ENCODE measurements at regions not wholly inside any gene's neighbourhood (a gene's known extent, or its start where the extent isn't known, plus 50 kb on each side); places are given as distances from the start of the nearest gene placed in this dataset.
"Not testable (repeated sequence)": the region's sequence is repeated elsewhere in the genome, so short reads cannot be mapped to it uniquely, and the experiment has no call there.

- Histone ChIP-seq H3K27ac (ENCODE audit: low read depth, low read length) (no peak overlapping the region), H3K9ac (ENCODE audit: low read depth in 1 of 3, low read length in 3 of 3) (no peak overlapping the region), H3K27me3 (ENCODE audit: control insufficient read depth in 3 of 3, insufficient read depth in 3 of 3, low read length in 3 of 3) (peaks cover 0 to 27% (median 8%) of the 10 kb centered on the region in 3 donors), H3K36me3 (ENCODE audit: control insufficient read depth in 3 of 3, insufficient read depth in 3 of 3, low read length in 3 of 3) (no peaks in the 10 kb centered on the region), H3K9me3 (ENCODE audit: control insufficient read depth in 3 of 3, low read length in 3 of 3) (no peaks in the 10 kb centered on the region), H3K4me1 (ENCODE audit: control insufficient read depth in 3 of 3, insufficient read depth in 3 of 3, low read length in 3 of 3) (no peaks in the 10 kb centered on the region), H3K4me3 (ENCODE audit: low read length in 3 of 3) (no peak overlapping the region)
Observed at GRCh38 chr1:34363915-34364314, 187.2 kb downstream of the C1orf94 start.

- H3K9ac ChIP-seq (ENCODE audit: low read depth in 1 of 3, low read length in 3 of 3) = no peak overlapping the region
- no peak overlapping the region for H3K4me3 ChIP-seq (ENCODE audit: low read length in 3 of 3)
- no peaks in the 10 kb centered on the region for H3K36me3 ChIP-seq (ENCODE audit: control insufficient read depth in 3 of 3, insufficient read depth in 3 of 3, low read length in 3 of 3)
- H3K27me3 ChIP-seq (ENCODE audit: control insufficient read depth in 3 of 3, insufficient read depth in 3 of 3, low read length in 3 of 3) = peaks cover 0 to 22% (median 8%) of the 10 kb centered on the region in 3 donors
- H3K4me1 ChIP-seq (ENCODE audit: control insufficient read depth in 3 of 3, insufficient read depth in 3 of 3, low read length in 3 of 3) = no peaks in the 10 kb centered on the region
- H3K27ac ChIP-seq (ENCODE audit: low read depth, low read length) = no peak overlapping the region
- no peaks in the 10 kb centered on the region for H3K9me3 ChIP-seq (ENCODE audit: control insufficient read depth in 3 of 3, low read length in 3 of 3)
Observed at GRCh38 chr1:34364376-34364775, 187.7 kb downstream of the C1orf94 start.

- H3K9me3 ChIP-seq (ENCODE audit: control insufficient read depth in 3 of 3, low read length in 3 of 3) = no peaks in the 10 kb centered on the region
- H3K36me3 ChIP-seq (ENCODE audit: control insufficient read depth in 3 of 3, insufficient read depth in 3 of 3, low read length in 3 of 3) = no peaks in the 10 kb centered on the region
- H3K4me1 ChIP-seq (ENCODE audit: control insufficient read depth in 3 of 3, insufficient read depth in 3 of 3, low read length in 3 of 3) = no peaks in the 10 kb centered on the region
- H3K9ac ChIP-seq (ENCODE audit: low read depth in 1 of 3, low read length in 3 of 3) = no peak overlapping the region
- H3K27me3 ChIP-seq (ENCODE audit: control insufficient read depth in 3 of 3, insufficient read depth in 3 of 3, low read length in 3 of 3) = peaks cover 0 to 21% (median 8%) of the 10 kb centered on the region in 3 donors
- no peak overlapping the region for H3K4me3 ChIP-seq (ENCODE audit: low read length in 3 of 3)
- no peak overlapping the region for H3K27ac ChIP-seq (ENCODE audit: low read depth, low read length)
Observed at GRCh38 chr1:34365295-34365694, 188.6 kb downstream of the C1orf94 start.

GRCh38 chr1:34366875-34367624, 190.3 kb downstream of the C1orf94 start:
- Histone ChIP-seq H3K36me3 (ENCODE audit: control insufficient read depth in 3 of 3, insufficient read depth in 3 of 3, low read length in 3 of 3) (no peaks in the 10 kb centered on the region), H3K9me3 (ENCODE audit: control insufficient read depth in 3 of 3, low read length in 3 of 3) (no peaks in the 10 kb centered on the region), H3K27ac (ENCODE audit: low read depth, low read length) (no peak overlapping the region), H3K4me3 (ENCODE audit: low read length in 3 of 3) (no peak overlapping the region), H3K4me1 (ENCODE audit: control insufficient read depth in 3 of 3, insufficient read depth in 3 of 3, low read length in 3 of 3) (no peaks in the 10 kb centered on the region), H3K9ac (ENCODE audit: low read depth in 1 of 3, low read length in 3 of 3) (no peak overlapping the region), H3K27me3 (ENCODE audit: control insufficient read depth in 3 of 3, insufficient read depth in 3 of 3, low read length in 3 of 3) (peaks cover 0 to 21% (median 5%) of the 10 kb centered on the region in 3 donors)

- Histone ChIP-seq H3K27ac (ENCODE audit: low read depth, low read length) (no peak overlapping the region), H3K27me3 (ENCODE audit: control insufficient read depth in 3 of 3, insufficient read depth in 3 of 3, low read length in 3 of 3) (peaks cover 0 to 18% (median 6%) of the 10 kb centered on the region in 3 donors), H3K9ac (ENCODE audit: low read depth in 1 of 3, low read length in 3 of 3) (no peak overlapping the region), H3K36me3 (ENCODE audit: control insufficient read depth in 3 of 3, insufficient read depth in 3 of 3, low read length in 3 of 3) (no peaks in the 10 kb centered on the region), H3K9me3 (ENCODE audit: control insufficient read depth in 3 of 3, low read length in 3 of 3) (no peaks in the 10 kb centered on the region), H3K4me1 (ENCODE audit: control insufficient read depth in 3 of 3, insufficient read depth in 3 of 3, low read length in 3 of 3) (no peaks in the 10 kb centered on the region), H3K4me3 (ENCODE audit: low read length in 3 of 3) (no peak overlapping the region)
Observed at GRCh38 chr1:34367954-34368353, 191.2 kb downstream of the C1orf94 start.

- Histone ChIP-seq H3K4me1 (ENCODE audit: control insufficient read depth in 3 of 3, insufficient read depth in 3 of 3, low read length in 3 of 3) (no peaks in the 10 kb centered on the region), H3K36me3 (ENCODE audit: control insufficient read depth in 3 of 3, insufficient read depth in 3 of 3, low read length in 3 of 3) (no peaks in the 10 kb centered on the region), H3K27ac (ENCODE audit: low read depth, low read length) (no peak overlapping the region), H3K9me3 (ENCODE audit: control insufficient read depth in 3 of 3, low read length in 3 of 3) (no peaks in the 10 kb centered on the region), H3K4me3 (ENCODE audit: low read length in 3 of 3) (no peak overlapping the region), H3K27me3 (ENCODE audit: control insufficient read depth in 3 of 3, insufficient read depth in 3 of 3, low read length in 3 of 3) (peaks cover 0 to 11% (median 6%) of the 10 kb centered on the region in 3 donors), H3K9ac (ENCODE audit: low read depth in 1 of 3, low read length in 3 of 3) (no peak overlapping the region)
Observed at GRCh38 chr1:34369701-34370455, 193.2 kb downstream of the C1orf94 start.

- no peak overlapping the region for H3K4me3 ChIP-seq (ENCODE audit: low read length in 3 of 3)
- H3K9me3 ChIP-seq (ENCODE audit: control insufficient read depth in 3 of 3, low read length in 3 of 3) = no peaks in the 10 kb centered on the region
- no peak overlapping the region for H3K9ac ChIP-seq (ENCODE audit: low read depth in 1 of 3, low read length in 3 of 3)
- no peaks in the 10 kb centered on the region for H3K4me1 ChIP-seq (ENCODE audit: control insufficient read depth in 3 of 3, insufficient read depth in 3 of 3, low read length in 3 of 3)
- H3K27me3 ChIP-seq (ENCODE audit: control insufficient read depth in 3 of 3, insufficient read depth in 3 of 3, low read length in 3 of 3) = peaks cover 0 to 12% (median 4%) of the 10 kb centered on the region in 3 donors
- no peaks in the 10 kb centered on the region for H3K36me3 ChIP-seq (ENCODE audit: control insufficient read depth in 3 of 3, insufficient read depth in 3 of 3, low read length in 3 of 3)
- H3K27ac ChIP-seq (ENCODE audit: low read depth, low read length) = no peak overlapping the region
Observed at GRCh38 chr1:34370748-34371147, 194.0 kb downstream of the C1orf94 start.

GRCh38 chr1:34371179-34371578, 194.5 kb downstream of the C1orf94 start:
- H3K36me3 ChIP-seq (ENCODE audit: control insufficient read depth in 3 of 3, insufficient read depth in 3 of 3, low read length in 3 of 3); H3K9me3 ChIP-seq (ENCODE audit: control insufficient read depth in 3 of 3, low read length in 3 of 3); H3K4me1 ChIP-seq (ENCODE audit: control insufficient read depth in 3 of 3, insufficient read depth in 3 of 3, low read length in 3 of 3); H3K4me3 ChIP-seq (ENCODE audit: low read length in 3 of 3); H3K9ac ChIP-seq (ENCODE audit: low read depth in 1 of 3, low read length in 3 of 3); H3K27ac ChIP-seq (ENCODE audit: low read depth, low read length): not testable (repeated sequence)
- H3K27me3 ChIP-seq (ENCODE audit: control insufficient read depth in 3 of 3, insufficient read depth in 3 of 3, low read length in 3 of 3) = peaks cover 0 to 14% (median 4%) of the 10 kb centered on the region in 3 donors

- H3K27ac ChIP-seq (ENCODE audit: low read depth, low read length) = no peak overlapping the region
- no peaks in the 10 kb centered on the region for H3K4me1 ChIP-seq (ENCODE audit: control insufficient read depth in 3 of 3, insufficient read depth in 3 of 3, low read length in 3 of 3)
- no peaks in the 10 kb centered on the region for H3K36me3 ChIP-seq (ENCODE audit: control insufficient read depth in 3 of 3, insufficient read depth in 3 of 3, low read length in 3 of 3)
- no peak overlapping the region for H3K9ac ChIP-seq (ENCODE audit: low read depth in 1 of 3, low read length in 3 of 3)
- peaks cover 0 to 14% (median 6%) of the 10 kb centered on the region in 3 donors for H3K27me3 ChIP-seq (ENCODE audit: control insufficient read depth in 3 of 3, insufficient read depth in 3 of 3, low read length in 3 of 3)
- H3K4me3 ChIP-seq (ENCODE audit: low read length in 3 of 3) = no peak overlapping the region
- H3K9me3 ChIP-seq (ENCODE audit: control insufficient read depth in 3 of 3, low read length in 3 of 3) = no peaks in the 10 kb centered on the region
Observed at GRCh38 chr1:34371829-34372532, 195.3 kb downstream of the C1orf94 start.

GRCh38 chr1:34372891-34373290, 196.2 kb downstream of the C1orf94 start:
- Histone ChIP-seq H3K4me3 (ENCODE audit: low read length in 3 of 3) (no peak overlapping the region), H3K27ac (ENCODE audit: low read depth, low read length) (no peak overlapping the region), H3K27me3 (ENCODE audit: control insufficient read depth in 3 of 3, insufficient read depth in 3 of 3, low read length in 3 of 3) (peaks cover 0 to 15% (median 13%) of the 10 kb centered on the region in 3 donors), H3K9ac (ENCODE audit: low read depth in 1 of 3, low read length in 3 of 3) (no peak overlapping the region), H3K9me3 (ENCODE audit: control insufficient read depth in 3 of 3, low read length in 3 of 3) (no peaks in the 10 kb centered on the region), H3K36me3 (ENCODE audit: control insufficient read depth in 3 of 3, insufficient read depth in 3 of 3, low read length in 3 of 3) (no peaks in the 10 kb centered on the region), H3K4me1 (ENCODE audit: control insufficient read depth in 3 of 3, insufficient read depth in 3 of 3, low read length in 3 of 3) (no peaks in the 10 kb centered on the region)

Data from skeletal muscle tissue (tissue), 3 donors.